Endothelial cell of hepatic sinusoid (primary cell): ENCODE measurements at regions not wholly inside any gene's neighbourhood (a gene's known extent, or its start where the extent isn't known, plus 50 kb on each side); places are given as distances from the start of the nearest gene placed in this dataset.
"Not testable (repeated sequence)": the region's sequence is repeated elsewhere in the genome, so short reads cannot be mapped to it uniquely, and the experiment has no call there.

Source experiments
- in situ Hi-C: cut with HindIII; loops from 2 replicates; pipeline ENCODE4 v1.10.0; 2017; ENCODE audit warnings: low sequenced_read_pairs

DNA sequence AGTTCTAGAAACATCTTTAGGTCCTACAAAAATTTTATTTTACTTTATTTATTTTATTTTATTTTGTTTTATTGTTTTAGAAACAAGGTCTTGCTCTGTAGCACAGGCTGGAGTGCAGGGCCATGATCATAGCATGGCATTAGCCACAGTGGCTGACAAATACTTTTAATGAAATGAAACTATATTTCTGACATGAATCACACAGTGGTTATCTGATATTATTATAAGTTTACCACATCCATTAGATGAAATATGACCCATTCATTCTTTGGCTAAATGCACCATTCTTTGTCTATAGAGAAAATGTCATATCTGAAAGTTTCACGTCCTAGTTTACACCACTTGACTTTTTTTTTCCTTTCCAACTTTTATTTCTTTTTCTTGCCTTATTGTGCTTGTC lies 613.4 kb upstream of the ADAMTS5 start:
- in situ Hi-C loops: no loop called here

DNA sequence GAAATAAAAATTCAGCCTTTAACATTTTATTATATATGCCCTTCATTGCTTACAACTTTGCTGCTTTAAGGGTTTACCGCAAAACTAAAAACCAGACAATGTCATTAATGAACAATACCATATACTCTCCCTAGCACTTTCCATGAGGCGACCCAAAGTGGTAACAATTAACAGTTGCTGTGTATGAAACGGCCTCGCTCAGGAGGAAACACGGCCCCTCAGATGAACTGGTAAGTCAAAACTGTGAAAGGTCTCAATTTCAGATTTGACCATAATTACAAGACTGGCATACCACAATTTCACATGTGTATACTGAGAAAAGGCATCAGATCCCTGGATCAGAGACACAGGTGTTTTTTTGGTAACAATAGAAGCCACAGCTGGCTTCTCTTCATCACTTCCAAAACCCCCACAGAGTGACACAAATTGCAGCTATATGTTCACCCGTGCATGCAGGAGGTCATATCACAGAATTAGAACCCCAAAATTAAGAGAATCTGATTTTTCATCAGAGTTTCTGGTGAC lies 611.9 kb upstream of the ADAMTS5 start:
- in situ Hi-C loops: no loop called here

DNA sequence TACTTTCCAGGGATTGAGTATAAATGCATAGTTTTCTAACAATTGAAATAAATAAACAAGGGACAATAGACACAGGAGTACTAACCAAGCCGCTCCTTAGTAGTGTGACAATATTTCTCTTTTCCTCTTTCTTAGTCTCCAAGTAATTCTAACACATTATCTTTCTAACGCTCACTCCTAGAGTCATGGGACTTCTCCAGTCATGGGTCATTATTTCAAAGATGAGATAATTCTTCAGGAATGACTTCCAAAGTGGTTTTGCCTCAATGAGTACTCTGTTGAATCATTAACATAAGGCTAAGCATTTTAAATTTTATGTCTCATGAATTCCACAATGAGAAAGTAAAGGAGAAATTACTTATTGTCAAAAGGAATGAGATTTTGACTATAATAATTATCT lies 605.8 kb upstream of the ADAMTS5 start:
- in situ Hi-C loops: loop anchor here (5.0 kb wide), 1 partner anchor 75 kb away; no protein-coding TSS in a partner anchor

DNA sequence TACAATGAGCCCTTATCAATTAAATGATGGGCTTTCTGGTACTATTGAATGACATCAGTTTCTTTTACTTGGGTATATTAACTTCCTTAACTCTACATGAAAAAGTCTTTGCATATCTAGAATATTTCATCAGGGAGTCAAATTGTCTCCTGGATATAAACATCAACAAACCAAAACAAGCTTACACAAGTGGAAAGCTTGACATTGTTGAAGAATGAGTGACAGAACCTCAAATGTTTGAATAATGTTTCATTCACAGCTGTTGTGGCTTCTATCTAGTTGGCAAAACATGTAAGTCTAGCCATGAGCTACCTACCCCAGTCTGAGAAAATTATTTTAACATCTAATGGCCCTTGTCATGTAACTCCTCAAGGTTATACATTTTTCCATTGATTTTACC lies 604.8 kb upstream of the ADAMTS5 start:
- in situ Hi-C loops: loop anchor here (5.0 kb wide), 1 partner anchor 76 kb away; no protein-coding TSS in a partner anchor

GRCh38 chr21:27570306-27570868 lies 603.5 kb upstream of the ADAMTS5 start:
- in situ Hi-C loops: loop anchor here (5.0 kb wide), 1 partner anchor 77 kb away; no protein-coding TSS in a partner anchor

- in situ Hi-C loops: loop anchor here (5.0 kb wide), 1 partner anchor 77 kb away; no protein-coding TSS in a partner anchor
Observed at GRCh38 chr21:27569831-27570230, 602.9 kb upstream of the ADAMTS5 start.

DNA sequence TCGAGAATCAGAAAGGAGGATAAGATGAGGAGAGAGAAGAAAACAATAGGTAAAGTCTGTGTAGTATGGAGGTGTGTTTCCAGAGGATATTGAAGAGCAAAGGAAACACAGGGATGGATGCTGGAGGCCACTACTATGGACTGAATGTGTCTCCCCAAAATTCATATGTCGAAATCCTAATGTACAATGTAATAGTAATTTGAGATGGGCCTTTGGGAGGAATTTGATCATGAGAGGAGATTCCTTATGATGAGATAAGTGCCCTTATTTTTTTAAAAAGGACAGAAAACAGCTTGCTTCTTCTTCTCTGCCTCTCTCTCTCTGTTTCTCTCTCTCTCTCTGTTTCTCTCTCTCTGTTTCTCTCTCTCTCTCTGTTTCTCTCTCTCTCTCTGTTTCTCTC lies 602.2 kb upstream of the ADAMTS5 start:
- in situ Hi-C loops: no loop called here

DNA sequence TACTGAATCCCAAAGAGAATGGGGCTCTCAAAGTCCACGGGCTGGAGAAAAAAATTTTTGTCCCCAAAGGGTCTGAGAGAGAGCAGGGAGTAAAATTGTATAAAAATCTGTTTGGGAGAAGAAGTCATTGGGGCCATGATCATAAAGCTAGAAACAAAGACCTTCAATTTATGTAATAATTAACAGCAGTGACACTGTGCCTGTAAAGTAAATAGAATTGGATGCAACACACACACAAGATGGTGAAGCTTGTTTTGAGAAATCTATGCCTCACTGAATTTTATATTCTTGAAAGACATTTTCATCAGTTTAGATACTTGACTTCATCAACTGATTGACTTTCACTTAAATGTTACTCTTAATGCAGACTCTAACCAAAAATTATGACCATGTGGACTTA lies 600.5 kb upstream of the ADAMTS5 start:
- in situ Hi-C loops: no loop called here

DNA sequence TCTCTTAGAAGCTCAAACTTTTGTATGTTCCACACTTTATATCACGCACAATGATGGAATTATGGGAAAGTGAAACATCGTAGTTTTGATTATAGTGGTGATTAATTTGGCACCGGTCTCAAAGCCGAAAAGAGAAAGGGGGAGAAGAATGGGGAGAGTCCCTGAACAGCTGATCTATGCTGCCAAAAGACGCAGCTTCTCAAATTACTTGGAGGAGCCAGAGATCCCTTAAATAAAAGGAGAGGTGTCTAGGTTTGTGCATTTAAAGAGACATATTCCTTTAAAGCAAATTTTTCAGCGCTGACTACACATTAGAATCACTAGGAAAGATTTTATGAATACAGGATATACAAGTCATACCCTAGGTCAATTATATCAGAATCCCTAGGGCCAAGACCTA lies 599.6 kb upstream of the ADAMTS5 start:
- in situ Hi-C loops: no loop called here

- in situ Hi-C loops: no loop called here
Observed at GRCh38 chr21:27565364-27565763, 598.5 kb upstream of the ADAMTS5 start.

DNA sequence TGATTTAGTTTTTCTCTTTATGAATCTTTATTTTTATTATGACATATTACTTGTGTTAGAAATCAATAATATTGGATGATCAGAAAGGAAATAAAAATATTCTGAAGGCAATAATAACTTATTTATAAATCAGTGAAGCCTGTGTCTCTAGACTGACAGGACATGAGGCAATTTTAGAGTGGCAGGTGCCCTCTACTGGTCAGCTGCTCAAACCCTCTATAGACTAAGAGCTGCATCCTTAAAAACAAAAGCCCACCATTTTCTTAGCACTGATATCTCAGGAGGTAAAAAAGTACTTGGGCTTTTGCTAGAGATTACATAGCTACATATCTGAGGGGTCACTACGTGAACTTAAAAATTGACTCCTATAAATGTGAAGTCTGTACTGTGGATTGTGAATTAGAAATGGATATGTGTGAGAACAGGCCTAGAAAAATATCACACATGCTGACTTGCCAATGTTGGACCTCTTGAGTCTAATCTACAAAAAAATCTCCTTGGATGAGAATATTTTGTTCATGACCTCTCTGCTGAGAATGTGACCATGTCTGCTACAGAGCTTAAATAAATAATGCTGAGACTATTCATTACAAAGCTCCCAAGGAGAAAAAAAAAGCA lies 597.9 kb upstream of the ADAMTS5 start:
- in situ Hi-C loops: no loop called here

DNA sequence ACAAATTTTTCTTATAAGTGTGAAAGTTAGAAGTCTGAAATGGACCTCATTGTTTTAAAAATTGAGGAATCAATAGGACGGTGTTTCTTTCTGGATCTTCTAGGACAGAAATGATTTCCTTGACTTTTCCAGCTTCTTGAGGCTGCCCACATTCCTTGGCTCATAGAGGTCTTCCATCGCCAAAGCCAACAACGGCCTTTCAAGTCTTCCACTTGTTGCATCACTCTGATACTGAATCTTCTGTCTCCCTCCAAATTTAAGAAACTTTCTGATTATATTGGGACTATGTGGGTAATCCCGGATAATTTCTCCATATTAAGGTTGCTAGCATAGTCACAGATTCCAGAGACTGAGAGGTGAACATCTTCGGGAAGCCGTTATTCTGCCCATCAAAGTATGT lies 595.4 kb upstream of the ADAMTS5 start:
- in situ Hi-C loops: no loop called here

DNA sequence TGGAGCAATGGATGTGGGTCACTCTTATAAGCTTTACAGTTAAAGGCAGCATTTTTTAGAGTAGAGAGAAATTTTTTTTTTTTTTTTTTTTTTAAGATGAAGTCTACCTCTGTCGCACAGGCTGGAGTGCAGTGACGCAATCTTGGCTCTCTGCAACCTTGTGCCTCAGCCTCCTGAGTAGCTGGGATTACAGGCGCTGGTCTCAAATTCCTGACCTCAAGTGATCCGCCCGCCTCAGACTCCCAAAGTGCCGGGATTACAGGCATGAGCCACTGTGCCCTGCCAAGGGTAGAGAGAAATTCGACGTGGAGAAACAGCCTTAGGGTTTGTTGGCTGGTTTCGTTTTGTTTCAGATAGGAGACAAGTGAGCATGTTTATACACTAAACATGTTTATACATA lies 594.2 kb upstream of the ADAMTS5 start:
- in situ Hi-C loops: no loop called here

GRCh38 chr21:27557356-27557755 lies 590.5 kb upstream of the ADAMTS5 start:
- in situ Hi-C loops: no loop called here

GRCh38 chr21:27555996-27556395 lies 589.1 kb upstream of the ADAMTS5 start:
- in situ Hi-C loops: no loop called here

GRCh38 chr21:27550287-27550686 lies 583.4 kb upstream of the ADAMTS5 start:
- in situ Hi-C loops: no loop called here

DNA sequence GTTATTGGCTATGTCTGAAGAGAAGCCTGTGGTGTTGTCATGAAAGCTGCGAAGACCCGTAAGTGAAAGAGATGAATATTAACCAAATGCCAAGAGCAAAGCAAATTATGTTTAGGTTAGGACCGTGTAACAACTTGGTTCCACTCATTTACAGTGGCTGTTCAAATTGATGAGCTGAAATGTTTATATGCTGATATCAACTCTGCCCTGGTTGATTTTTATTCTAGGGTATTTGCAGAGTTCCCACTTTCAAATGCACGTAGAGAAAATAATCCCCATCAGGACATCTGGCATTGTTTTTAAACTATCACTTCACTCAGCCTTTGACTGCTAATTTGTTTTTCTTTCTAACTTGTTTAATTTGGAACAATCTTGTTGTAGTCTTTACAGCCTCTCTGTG lies 581.6 kb upstream of the ADAMTS5 start:
- in situ Hi-C loops: no loop called here

DNA sequence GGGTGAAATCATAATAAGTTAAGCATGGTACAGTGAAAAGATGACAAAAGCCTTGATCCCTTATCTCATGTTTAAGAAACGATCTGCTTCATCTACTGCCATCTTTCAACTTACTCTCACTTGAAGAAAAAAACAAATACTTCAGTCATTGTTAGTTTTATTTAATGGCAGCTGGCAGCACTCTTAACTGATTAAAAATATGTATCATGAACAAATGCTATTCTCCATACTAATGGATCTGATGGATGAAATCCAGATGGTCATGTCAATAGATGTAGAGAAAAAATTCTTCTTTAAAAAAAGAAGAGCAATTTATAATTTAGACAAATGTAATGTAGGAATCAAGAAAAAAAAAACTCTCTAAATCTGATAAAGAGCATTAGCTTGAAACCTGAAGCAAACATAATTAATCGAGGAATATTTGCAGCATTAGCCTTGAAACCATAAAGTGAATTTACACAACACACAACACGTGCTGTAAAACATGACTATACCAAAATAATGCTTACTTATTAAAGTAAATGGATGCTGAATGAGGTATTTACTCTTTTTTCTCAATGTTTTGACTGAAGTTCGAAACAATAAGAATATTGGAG lies 579.0 kb upstream of the ADAMTS5 start:
- in situ Hi-C loops: no loop called here

- in situ Hi-C loops: not testable (repeated sequence)
Observed at GRCh38 chr21:27542126-27542525, 575.2 kb upstream of the ADAMTS5 start.

DNA sequence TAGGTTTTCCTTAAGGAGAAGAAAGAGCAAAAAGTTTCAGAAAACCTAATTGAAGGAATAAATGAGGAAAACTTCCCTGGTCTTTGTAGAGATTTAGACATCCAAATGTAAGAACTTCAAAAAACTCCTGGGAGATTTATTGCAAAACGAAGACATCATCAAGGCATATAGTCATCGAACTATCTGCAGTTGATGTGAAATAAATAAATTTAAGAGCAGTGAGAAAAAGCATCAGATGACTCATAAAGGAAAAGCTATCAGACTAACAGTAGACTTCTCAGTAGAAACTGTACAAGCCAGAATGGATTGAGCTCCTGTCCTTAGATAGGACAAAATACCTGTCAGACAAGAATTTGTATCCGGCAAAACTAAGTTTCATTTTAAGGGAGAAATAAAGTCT lies 569.4 kb upstream of the ADAMTS5 start:
- in situ Hi-C loops: no loop called here

- in situ Hi-C loops: no loop called here
Observed at GRCh38 chr21:27535188-27535587, 568.3 kb upstream of the ADAMTS5 start.

GRCh38 chr21:27534206-27534605 lies 567.3 kb upstream of the ADAMTS5 start:
- in situ Hi-C loops: no loop called here
